Nephron (organoid): ENCODE measurements at regions not wholly inside any gene's neighbourhood (a gene's known extent, or its start where the extent isn't known, plus 50 kb on each side); places are given as distances from the start of the nearest gene placed in this dataset.

Source experiments
- H3K27ac Mint-ChIP-seq, 3 experiments: 2 replicates each; pipeline ENCODE4 v1.8.0; 2020; ENCODE audit warnings: mixed read lengths in 3 of 3, mild to moderate bottlenecking in 2 of 3, moderate library complexity in 1 of 3
- H3K27me3 Mint-ChIP-seq: 2 replicates; pipeline ENCODE4 v1.8.0; 2021; ENCODE audit warnings: low read depth, mild to moderate bottlenecking, moderate library complexity, mixed read lengths
- H3K36me3 Mint-ChIP-seq: 2 replicates; pipeline ENCODE4 v1.8.0; 2020; ENCODE audit warnings: low read depth, mixed read lengths
- H3K4me1 Mint-ChIP-seq: 2 replicates; pipeline ENCODE4 v1.8.0; 2020; ENCODE audit warnings: mixed read lengths
- H3K4me3 Mint-ChIP-seq, 3 experiments: 2 replicates each; pipeline ENCODE4 v1.8.0; 2020; ENCODE audit warnings: mild to moderate bottlenecking in 3 of 3, mixed read lengths in 3 of 3, moderate library complexity in 2 of 3
- H3K9me3 Mint-ChIP-seq: 2 replicates; pipeline ENCODE4 v1.8.0; 2020; ENCODE audit warnings: mixed read lengths
- CTCF ChIP-seq, 3 experiments: fragments of 200-600 bp; sonication (generic); IDR thresholded peaks; one replicate each; pipeline ENCODE4 v1.5.0; 2021; ENCODE audit warnings: antibody characterized with exemption in 3 of 3; ENCODE audit not compliant: unreplicated experiment in 3 of 3

GRCh38 chr6:111984516-111985201 lies 69.2 kb upstream of the CCN6 start:
- Mint-ChIP-seq H3K4me3 (no peak overlapping the region), H3K36me3 (no peaks in the 10 kb centered on the region), H3K27me3 (no peaks in the 10 kb centered on the region), H3K9me3 (no peaks in the 10 kb centered on the region), H3K27ac (peak overlapping the region; percentile 86 to 97 (median 92)), H3K4me1 (peaks cover 32% of the 10 kb centered on the region)
- no peak for TF ChIP-seq CTCF (IDR thresholded peaks at IDR 0.05; ENCODE audit: unreplicated experiment in 3 of 3)

- H3K27me3 Mint-ChIP-seq: no peaks in the 10 kb centered on the region
- peak overlapping the region; percentile 86 to 97 (median 92) for H3K27ac Mint-ChIP-seq
- H3K4me3 Mint-ChIP-seq: no peak overlapping the region
- no peaks in the 10 kb centered on the region for H3K9me3 Mint-ChIP-seq
- peaks cover 26% of the 10 kb centered on the region for H3K4me1 Mint-ChIP-seq
- no peak for TF ChIP-seq CTCF (IDR thresholded peaks at IDR 0.05; ENCODE audit: unreplicated experiment in 3 of 3)
- no peaks in the 10 kb centered on the region for H3K36me3 Mint-ChIP-seq
Observed at GRCh38 chr6:111985202-111985731, 68.6 kb upstream of the CCN6 start.

GRCh38 chr6:111986651-111987050 lies 67.3 kb upstream of the CCN6 start:
- no peaks in the 10 kb centered on the region for H3K27me3 Mint-ChIP-seq
- H3K9me3 Mint-ChIP-seq: no peaks in the 10 kb centered on the region
- peak overlapping the region in 1 of 3 experiments; percentile 97 for H3K27ac Mint-ChIP-seq
- H3K36me3 Mint-ChIP-seq: no peaks in the 10 kb centered on the region
- H3K4me1 Mint-ChIP-seq: peaks cover 12% of the 10 kb centered on the region
- no peak for TF ChIP-seq CTCF (IDR thresholded peaks at IDR 0.05; ENCODE audit: unreplicated experiment in 3 of 3)
- no peak overlapping the region for H3K4me3 Mint-ChIP-seq

GRCh38 chr6:111987295-111987694 lies 66.6 kb upstream of the CCN6 start:
- no peak overlapping the region for H3K4me3 Mint-ChIP-seq
- no peak for TF ChIP-seq CTCF (IDR thresholded peaks at IDR 0.05; ENCODE audit: unreplicated experiment in 3 of 3)
- peak overlapping the region in 2 of 3 experiments; percentile 1 to 5 for H3K27ac Mint-ChIP-seq
- no peaks in the 10 kb centered on the region for H3K27me3 Mint-ChIP-seq
- no peaks in the 10 kb centered on the region for H3K9me3 Mint-ChIP-seq
- H3K4me1 Mint-ChIP-seq: peaks cover 10% of the 10 kb centered on the region
- no peaks in the 10 kb centered on the region for H3K36me3 Mint-ChIP-seq

GRCh38 chr6:111988926-111989325 lies 65.0 kb upstream of the CCN6 start:
- Mint-ChIP-seq H3K27me3 (no peaks in the 10 kb centered on the region), H3K27ac (peak overlapping the region in 2 of 3 experiments; percentile 16 to 18), H3K4me1 (peaks cover 10% of the 10 kb centered on the region), H3K4me3 (no peak overlapping the region), H3K36me3 (no peaks in the 10 kb centered on the region), H3K9me3 (no peaks in the 10 kb centered on the region)
- no peak for TF ChIP-seq CTCF (IDR thresholded peaks at IDR 0.05; ENCODE audit: unreplicated experiment in 3 of 3)

- H3K36me3 Mint-ChIP-seq: no peaks in the 10 kb centered on the region
- H3K4me1 Mint-ChIP-seq: peaks cover 10% of the 10 kb centered on the region
- no peaks in the 10 kb centered on the region for H3K27me3 Mint-ChIP-seq
- H3K9me3 Mint-ChIP-seq: no peaks in the 10 kb centered on the region
- H3K27ac Mint-ChIP-seq: peak overlapping the region in 2 of 3 experiments; percentile 16 to 24
- TF ChIP-seq CTCF (IDR thresholded peaks at IDR 0.05; ENCODE audit: unreplicated experiment in 3 of 3): no peak
- no peak overlapping the region for H3K4me3 Mint-ChIP-seq
Observed at GRCh38 chr6:111989743-111990142, 64.2 kb upstream of the CCN6 start.
